Astrocyte (in vitro differentiated cells and primary cell): ENCODE measurements at regions not wholly inside any gene's neighbourhood (a gene's known extent, or its start where the extent isn't known, plus 50 kb on each side); places are given as distances from the start of the nearest gene placed in this dataset.

Source experiments
- EZH2 ChIP-seq: IDR thresholded peaks from 2 replicates; pipeline ENCODE4 v1.6.1; 2012; ENCODE audit warnings: mild to moderate bottlenecking, low read length, inconsistent platforms; ENCODE audit not compliant: insufficient read depth
- TF ChIP-seq, protein P1 (sequence below): IDR thresholded peaks from 2 replicates; pipeline ENCODE4 v1.5.1; 2011; ENCODE audit warnings: low read depth, mild to moderate bottlenecking, inconsistent platforms, low read length, moderate library complexity; ENCODE audit not compliant: insufficient read depth

DNA sequence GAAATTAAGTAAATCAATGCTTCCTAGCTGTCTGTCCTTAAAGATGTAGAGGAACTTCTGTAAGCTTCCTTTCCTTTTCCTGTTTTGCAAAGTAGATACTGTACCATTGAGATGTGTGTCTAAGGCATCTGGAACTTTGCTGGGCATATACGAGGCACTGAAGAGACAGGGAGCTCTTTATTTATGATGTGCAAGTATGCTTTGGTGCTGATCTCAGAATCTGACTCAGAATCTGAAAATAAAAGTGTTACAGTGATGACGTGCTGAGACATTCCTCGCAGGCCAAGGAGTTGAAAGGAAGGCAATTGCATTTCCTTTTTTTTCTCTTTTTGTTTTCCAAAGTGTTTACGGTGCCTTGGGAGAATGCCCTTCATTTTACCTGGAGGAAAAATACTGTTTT lies 230.9 kb upstream of the RGPD4 start:
- TF ChIP-seq, protein P1, sequence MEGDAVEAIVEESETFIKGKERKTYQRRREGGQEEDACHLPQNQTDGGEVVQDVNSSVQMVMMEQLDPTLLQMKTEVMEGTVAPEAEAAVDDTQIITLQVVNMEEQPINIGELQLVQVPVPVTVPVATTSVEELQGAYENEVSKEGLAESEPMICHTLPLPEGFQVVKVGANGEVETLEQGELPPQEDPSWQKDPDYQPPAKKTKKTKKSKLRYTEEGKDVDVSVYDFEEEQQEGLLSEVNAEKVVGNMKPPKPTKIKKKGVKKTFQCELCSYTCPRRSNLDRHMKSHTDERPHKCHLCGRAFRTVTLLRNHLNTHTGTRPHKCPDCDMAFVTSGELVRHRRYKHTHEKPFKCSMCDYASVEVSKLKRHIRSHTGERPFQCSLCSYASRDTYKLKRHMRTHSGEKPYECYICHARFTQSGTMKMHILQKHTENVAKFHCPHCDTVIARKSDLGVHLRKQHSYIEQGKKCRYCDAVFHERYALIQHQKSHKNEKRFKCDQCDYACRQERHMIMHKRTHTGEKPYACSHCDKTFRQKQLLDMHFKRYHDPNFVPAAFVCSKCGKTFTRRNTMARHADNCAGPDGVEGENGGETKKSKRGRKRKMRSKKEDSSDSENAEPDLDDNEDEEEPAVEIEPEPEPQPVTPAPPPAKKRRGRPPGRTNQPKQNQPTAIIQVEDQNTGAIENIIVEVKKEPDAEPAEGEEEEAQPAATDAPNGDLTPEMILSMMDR, result no peak
- no peak for TF ChIP-seq EZH2
